ENCODE measurements at regions not wholly inside any gene's neighbourhood (a gene's known extent, or its start where the extent isn't known, plus 50 kb on each side); places are given as distances from the start of the nearest gene placed in this dataset.

DNA sequence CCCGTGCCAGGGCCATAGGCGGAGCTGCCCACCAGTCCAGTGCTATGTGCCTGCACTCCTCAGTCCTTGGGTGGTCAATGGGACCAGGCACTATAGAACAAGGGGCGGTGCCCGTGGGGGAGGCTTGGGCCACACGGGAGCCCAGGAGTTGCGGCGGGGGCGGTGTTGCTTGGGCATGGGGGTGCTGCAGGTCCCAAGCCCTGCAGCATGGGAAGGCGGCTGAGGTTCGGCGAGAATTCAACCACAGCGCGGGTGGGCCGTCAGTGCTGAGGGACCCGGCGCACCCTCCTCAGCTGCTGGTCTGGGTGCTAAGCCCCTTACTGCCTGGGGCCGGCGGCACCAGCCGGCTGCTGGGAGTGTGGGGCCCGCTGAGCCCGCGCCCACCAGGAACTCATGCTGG lies 242.2 kb upstream of the SGCG start:
- no peak for TF ChIP-seq JUN (IDR thresholded peaks at IDR 0.05; ENCODE audit: borderline replicate concordance, insufficient read depth, insufficient read length, low read depth)
- TF ChIP-seq, protein P1, sequence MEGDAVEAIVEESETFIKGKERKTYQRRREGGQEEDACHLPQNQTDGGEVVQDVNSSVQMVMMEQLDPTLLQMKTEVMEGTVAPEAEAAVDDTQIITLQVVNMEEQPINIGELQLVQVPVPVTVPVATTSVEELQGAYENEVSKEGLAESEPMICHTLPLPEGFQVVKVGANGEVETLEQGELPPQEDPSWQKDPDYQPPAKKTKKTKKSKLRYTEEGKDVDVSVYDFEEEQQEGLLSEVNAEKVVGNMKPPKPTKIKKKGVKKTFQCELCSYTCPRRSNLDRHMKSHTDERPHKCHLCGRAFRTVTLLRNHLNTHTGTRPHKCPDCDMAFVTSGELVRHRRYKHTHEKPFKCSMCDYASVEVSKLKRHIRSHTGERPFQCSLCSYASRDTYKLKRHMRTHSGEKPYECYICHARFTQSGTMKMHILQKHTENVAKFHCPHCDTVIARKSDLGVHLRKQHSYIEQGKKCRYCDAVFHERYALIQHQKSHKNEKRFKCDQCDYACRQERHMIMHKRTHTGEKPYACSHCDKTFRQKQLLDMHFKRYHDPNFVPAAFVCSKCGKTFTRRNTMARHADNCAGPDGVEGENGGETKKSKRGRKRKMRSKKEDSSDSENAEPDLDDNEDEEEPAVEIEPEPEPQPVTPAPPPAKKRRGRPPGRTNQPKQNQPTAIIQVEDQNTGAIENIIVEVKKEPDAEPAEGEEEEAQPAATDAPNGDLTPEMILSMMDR (IDR thresholded peaks at IDR 0.05; ENCODE audit: extremely low read depth in 1 of 2, insufficient read depth in 1 of 2, low read depth in 1 of 2, low read length in 2 of 2), result no peak
- TF ChIP-seq, protein P2, sequence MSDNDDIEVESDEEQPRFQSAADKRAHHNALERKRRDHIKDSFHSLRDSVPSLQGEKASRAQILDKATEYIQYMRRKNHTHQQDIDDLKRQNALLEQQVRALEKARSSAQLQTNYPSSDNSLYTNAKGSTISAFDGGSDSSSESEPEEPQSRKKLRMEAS (IDR thresholded peaks at IDR 0.05; ENCODE audit: insufficient read depth, insufficient read length), result no peak

All from endothelial cell of umbilical vein (primary cell).